AG10803 (cell line): ENCODE measurements at regions not wholly inside any gene's neighbourhood (a gene's known extent, or its start where the extent isn't known, plus 50 kb on each side); places are given as distances from the start of the nearest gene placed in this dataset.

Experiments used
- DNase-seq: peaks from one replicate; pipeline ENCODE4 v3.0.0; 2010; ENCODE audit warnings: low read depth
- H3K4me3 ChIP-seq: 2 replicates; pipeline ENCODE4 v1.5.1; 2011; ENCODE audit warnings: mild to moderate bottlenecking, low read length, control low read depth
- TF ChIP-seq, protein P1 (sequence below): conservative IDR thresholded peaks from 2 replicates; pipeline ENCODE4 v1.5.1; 2011; ENCODE audit warnings: mild to moderate bottlenecking, low read length, control low read depth, inconsistent platforms

DNA sequence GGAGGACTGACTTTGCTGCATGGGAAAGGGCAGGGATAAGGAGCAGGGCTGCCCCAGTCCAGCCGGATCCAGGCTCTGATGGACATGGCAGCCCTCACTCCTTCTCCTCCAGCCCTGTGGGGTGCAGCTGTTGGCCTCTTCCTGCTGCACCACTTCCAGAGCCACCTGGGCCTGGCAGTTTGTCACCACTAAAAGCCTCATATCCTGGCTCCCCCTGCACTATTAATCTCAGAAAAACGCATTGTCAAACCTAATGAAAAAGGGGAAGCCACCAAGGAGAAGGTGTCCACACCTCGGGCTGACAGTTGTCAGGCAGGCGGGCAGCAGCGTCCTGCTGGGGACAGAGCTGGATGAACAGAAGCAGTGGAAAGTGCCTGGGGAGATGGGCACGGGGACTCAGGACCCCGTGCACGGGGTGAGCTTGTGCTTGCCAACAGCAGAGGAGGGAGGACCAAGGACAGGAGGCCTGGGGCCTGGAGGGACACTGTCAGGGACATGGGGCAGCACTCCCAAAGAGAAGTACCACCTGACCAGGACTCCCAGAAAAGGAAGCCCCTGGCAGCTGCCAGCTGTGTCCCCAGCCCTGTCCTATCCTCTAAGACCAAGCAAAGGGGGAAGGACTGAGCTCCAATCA is 151.1 kb upstream of the TSHZ3 start:
- TF ChIP-seq, protein P1, sequence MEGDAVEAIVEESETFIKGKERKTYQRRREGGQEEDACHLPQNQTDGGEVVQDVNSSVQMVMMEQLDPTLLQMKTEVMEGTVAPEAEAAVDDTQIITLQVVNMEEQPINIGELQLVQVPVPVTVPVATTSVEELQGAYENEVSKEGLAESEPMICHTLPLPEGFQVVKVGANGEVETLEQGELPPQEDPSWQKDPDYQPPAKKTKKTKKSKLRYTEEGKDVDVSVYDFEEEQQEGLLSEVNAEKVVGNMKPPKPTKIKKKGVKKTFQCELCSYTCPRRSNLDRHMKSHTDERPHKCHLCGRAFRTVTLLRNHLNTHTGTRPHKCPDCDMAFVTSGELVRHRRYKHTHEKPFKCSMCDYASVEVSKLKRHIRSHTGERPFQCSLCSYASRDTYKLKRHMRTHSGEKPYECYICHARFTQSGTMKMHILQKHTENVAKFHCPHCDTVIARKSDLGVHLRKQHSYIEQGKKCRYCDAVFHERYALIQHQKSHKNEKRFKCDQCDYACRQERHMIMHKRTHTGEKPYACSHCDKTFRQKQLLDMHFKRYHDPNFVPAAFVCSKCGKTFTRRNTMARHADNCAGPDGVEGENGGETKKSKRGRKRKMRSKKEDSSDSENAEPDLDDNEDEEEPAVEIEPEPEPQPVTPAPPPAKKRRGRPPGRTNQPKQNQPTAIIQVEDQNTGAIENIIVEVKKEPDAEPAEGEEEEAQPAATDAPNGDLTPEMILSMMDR = no peak
- no peak for DNase-seq
- H3K4me3 ChIP-seq = no peak overlapping the region

DNA sequence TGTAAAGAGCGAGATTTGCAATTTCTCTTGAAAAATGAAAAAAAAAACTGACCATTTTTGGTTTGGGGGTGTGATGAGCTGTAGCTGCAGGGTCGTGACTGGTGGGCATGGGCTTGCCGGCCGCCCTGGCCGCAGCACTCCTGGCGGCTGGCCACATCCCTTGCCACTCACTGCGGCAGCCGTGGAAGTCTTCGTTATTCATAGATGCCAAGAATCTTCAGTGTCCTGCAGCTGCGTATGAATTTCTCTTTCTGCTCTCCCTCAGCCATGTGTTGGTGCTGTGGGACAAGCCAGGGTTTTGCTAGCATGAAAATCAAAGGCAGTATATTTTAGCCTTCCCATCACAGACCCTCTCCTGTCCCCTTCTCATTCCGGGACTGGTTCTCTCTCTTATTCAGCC is 151.7 kb upstream of the TSHZ3 start:
- no peak for DNase-seq
- no peak overlapping the region for H3K4me3 ChIP-seq
- TF ChIP-seq, protein P1 = no peak

DNA sequence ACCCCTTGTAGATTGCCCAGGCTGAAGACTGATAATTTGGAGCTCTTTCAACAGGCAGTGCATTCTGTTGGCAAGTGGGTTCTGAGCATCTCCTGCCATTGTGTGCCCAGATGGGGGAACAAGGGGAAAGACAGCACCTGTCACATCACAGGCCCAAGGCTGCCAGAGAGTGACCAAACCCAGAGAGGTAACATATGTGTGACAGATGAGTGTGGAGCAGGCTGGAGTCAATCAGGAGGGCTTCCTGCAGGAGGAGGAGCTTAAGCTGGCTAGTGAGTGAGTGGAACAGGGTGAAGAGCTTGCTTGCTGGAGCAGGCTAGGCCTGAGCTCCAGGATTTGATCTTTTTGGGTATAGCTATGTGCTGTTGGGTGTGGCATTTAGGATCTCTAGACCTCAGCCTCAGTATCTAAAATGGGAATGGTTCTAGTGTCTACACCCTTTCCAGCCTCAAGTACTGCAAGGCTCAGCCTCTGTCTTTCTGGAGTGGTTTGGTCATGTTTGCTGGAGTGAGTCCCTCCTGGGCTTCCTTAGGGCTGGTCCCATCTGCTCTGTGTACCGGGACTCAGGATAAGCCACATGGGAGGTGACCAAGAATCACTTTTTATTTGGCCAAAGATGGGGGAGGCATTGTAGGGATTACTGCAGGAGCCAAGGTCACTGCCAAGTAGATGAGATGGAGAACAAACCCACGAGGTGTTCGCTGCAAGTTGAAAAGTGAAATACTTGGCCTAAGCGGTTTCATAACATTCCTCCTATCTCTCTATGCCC is 152.4 kb upstream of the TSHZ3 start:
- TF ChIP-seq, protein P1 = no peak
- no peak overlapping the region for H3K4me3 ChIP-seq
- DNase-seq = no peak

DNA sequence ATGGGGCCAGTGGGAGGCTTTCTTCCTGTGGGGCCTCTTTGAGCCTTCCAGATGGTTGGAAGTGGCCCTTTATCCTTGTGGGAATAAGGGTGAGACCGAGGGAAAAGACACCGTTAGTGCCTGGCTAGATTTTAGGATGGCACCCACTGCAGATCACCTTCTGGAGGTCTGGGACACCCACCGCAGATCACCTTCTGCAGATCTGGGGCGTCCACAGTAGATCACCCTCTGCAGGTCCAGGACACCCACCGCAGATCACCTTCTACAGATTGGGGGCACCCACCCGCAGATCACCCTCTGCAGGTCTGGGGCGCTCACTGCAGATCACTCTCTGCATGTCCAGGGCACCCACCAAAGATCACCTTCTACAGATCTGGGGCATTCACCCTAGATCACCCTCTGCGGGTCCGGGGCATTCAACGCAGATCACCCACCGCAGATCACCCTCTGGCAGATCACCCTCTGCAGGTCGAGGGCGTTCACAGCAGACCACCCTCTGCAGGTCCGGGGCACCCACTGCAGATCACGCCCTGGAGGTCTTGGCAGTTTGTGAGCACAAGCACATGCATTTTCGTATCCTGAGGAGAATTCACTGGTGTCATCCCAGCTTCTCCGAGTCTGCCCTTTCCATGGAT is 153.4 kb upstream of the TSHZ3 start:
- DNase-seq = no peak
- TF ChIP-seq, protein P1 = no peak
- no peak overlapping the region for H3K4me3 ChIP-seq

DNA sequence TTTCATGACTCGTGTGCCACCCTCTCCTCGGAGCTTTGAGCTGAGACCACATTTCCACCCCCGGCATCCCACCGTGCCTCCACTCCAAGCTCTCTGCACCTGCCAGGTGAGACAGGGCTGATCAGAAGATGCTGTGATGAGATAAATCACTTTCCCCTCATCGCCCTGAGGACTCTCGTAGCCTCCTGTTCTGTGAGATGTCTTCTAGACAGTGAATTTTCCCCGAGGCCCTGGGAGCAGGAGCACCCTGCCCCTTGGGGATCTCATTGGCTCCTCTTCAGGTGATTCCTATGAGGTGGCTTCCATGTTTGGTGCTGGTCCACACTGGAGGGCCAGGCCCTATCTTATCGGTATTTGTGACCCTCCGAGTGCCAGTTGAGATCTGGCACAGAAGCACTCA is 154.0 kb upstream of the TSHZ3 start:
- DNase-seq = no peak
- TF ChIP-seq, protein P1 = no peak
- no peak overlapping the region for H3K4me3 ChIP-seq

DNA sequence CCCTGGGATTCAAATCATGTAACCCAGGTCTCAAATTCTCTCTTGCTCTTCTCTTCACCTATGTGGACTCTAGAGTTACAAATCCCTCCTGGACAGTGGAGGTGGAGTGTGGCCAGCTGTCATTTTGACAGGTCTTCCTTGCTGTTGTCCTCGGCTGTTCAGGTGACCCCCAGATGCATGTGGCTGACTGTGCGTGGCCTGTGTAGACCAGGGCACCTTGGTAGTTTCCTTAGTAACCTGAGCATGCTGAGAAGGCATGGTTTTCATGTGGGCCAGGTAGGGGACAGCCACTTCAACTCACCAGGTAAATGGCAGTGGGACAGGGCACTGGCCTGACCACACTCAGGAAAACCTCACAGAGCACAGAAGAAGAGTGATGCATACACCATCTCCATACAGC is 155.0 kb upstream of the TSHZ3 start:
- TF ChIP-seq, protein P1 = no peak
- H3K4me3 ChIP-seq = no peak overlapping the region
- DNase-seq = no peak

DNA sequence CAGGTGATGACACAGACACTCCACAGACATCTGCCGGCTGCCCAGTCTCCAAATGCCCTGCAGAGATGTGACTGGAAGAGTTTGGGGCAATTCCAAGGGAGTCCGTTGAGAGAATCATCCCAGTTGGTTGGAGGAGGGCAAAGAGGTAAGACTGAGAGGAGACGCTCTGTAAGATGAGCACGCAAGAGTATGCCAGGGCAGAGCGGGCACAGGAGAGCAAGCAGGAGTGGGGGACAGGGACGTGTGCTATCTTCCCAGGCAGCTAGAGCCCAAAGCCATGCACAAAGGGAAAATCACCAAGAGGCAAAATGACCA is 156.3 kb upstream of the TSHZ3 start:
- no peak overlapping the region for H3K4me3 ChIP-seq
- no peak for DNase-seq
- TF ChIP-seq, protein P1 = no peak
